Frontal cortex (tissue), 3 donors: ENCODE measurements at regions not wholly inside any gene's neighbourhood (a gene's known extent, or its start where the extent isn't known, plus 50 kb on each side); places are given as distances from the start of the nearest gene placed in this dataset.

Experiments used
- DNase-seq, 2 donors: peaks; one replicate each; pipeline ENCODE4 v3.0.0; 2012; ENCODE audit warnings: low spot score in 2 of 2
- FAIRE-seq: peaks from 2 replicates; lab custom pipeline; 2012; peaks lifted over from hg19 to GRCh38; lab: Jason Lieb, UNC
- donor health status: control.
- donor health status: control.
- donor health status: control.

DNA sequence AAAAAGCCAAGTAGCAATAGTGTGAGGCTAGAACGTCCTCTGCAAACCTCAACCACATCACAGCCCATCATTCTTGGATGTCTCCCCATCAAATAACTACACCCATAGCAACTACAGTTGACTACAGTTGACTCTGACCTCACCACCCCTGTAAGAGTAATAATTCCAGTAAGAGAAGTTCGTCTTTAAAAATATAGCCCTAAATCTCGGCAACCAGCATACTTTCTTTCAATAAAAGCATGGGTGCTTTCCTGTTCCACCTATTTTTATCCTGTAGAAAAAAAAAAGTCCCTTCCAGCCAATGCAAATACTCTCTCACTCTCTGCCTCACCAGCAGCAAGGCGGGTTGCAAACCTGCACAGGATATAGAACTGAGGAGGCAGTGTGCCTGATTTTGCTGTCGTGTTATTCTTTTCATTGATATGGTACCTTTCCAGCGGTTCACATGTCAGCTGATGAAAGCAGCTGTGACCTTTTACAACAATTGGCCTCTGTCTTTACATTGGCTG lies 187.5 kb upstream of the NFE2L3 start:
- DNase-seq, result no peak
- no peak for FAIRE-seq

DNA sequence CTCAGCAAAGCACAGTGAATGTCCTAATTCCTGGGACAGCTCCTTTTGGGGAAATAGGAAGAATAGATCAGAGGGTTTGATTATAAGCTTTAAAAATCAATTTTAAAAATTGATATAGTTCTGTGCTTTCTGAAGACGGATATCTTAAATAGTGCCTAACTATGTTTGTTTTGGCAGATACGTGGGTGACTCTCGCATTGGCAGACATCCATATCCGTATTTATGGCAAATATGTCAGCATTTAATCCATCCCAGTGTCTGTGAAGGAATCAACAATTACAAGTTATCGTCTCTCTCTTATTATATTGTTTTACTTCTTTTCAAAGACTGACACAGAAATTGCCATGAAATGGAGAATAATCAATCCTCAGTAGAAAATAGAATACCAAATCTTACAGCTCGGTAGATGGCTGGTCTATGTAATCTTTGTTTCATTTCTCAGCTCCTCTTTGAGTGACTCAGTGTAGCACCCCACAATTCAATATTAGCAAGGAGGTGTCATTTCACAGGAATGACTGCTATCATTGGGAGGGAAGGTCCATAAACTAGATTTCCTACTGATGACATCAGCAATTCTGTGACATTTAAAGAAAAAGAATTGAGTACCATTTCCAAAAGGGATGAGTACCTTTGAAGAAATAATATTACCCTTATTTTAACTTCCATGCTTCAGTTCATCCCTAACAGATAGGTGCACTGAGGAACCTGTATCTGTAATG lies 186.4 kb upstream of the NFE2L3 start:
- FAIRE-seq, result no peak
- no peak for DNase-seq

DNA sequence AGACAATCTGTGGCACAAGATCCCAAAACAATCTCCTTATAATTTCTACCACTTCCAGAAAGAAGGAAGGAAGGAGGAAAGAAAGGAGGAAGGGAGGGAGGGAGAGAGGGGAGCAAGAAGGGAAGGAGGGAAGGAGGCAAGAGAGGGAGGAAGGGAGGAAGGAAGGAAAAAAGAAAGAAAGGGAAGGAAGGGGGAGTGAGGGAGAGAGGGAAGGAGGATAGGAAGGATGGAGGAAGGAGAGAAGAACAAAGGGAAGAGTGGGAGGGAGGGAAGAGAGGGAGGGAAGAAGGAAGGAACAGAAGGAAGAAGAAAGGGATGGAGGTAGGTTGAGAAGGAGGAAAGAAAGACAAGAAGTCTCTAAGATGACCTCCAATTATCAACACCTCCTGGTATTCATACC lies 185.5 kb upstream of the NFE2L3 start:
- no peak for FAIRE-seq
- DNase-seq, result no peak

DNA sequence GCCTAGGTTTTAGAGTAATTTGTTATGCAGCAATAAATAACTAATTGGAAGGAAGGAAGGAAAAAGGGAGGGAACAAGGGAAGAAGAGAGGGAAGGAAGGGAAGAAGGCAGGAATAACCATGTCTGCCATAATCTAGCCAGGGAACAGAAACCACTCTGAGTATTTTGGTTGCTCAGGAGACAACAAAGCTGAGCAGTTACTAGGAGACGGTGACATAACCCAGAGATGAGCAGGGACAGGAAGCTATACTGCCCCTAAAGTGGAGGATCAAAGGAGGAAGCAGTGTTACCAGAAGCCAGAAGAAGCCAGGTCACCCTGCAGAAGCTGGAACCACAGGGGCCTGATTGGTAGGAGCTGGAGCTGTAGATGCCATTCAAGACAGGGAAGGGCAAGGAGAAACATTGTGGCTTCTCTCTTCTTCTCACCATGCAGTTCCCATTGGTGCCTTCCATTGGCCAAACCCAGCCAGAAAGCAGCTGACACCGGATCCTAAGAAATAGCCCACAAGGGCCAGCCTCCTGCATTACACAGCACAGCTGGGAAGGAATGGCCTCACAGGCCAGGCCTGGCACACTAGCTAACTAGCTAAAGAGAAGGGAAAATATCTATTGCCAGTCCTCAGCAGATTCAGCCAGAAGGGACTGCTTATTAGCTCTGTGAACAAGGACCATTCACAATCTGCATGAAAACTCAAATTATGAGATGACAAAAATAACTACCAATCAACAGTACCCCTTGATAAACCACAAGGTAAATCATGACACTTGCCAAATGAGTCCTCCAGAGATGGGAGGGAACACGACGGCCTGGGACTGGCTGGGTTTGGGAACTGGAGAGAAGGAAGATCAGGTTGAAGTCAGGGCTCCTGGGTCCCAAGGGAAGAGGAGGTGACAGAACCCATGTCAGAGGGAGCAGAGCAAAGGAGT lies 184.5 kb upstream of the NFE2L3 start:
- no peak for FAIRE-seq

DNA sequence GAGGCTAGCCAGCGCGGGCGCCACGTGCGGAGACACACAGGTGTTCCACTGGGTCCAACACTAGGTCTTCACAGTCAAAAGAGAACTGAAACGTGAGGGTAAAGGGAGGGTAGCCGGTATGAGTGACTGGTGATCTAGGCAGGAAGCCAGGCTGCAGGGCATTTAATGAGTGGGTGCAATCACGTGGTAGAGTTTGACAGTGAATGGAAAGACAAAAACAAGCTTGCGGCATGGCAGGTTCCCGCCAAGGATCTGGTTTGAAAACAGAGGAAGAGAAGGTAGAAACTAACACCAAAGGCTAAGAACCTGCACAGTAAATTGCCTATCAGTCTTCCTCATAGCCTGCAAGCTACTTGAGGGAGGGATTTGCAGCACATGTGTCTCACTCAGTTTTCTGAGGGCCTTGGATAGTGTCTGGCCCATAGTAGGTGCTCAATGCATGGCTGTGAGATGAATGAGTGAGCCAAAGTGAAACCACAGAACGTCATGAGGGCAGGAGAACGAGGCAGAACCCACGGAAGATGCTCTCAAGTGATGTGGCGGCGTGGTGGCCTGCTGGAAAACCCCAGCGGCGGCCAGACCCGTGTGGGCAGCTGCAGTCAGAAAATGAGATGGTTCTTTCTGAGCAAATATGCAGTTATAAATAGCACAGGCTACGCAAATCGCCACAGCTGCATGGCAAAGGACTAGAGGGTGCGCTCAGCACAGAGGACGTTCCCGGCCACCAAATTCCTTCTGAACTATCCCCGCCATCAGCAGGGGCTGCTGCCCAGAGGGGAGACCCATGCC lies 183.6 kb upstream of the NFE2L3 start:
- no peak for DNase-seq
- no peak for FAIRE-seq

More for the DNA sequence above, 184.5 kb upstream of the NFE2L3 start:
- DNase-seq, result no peak

DNA sequence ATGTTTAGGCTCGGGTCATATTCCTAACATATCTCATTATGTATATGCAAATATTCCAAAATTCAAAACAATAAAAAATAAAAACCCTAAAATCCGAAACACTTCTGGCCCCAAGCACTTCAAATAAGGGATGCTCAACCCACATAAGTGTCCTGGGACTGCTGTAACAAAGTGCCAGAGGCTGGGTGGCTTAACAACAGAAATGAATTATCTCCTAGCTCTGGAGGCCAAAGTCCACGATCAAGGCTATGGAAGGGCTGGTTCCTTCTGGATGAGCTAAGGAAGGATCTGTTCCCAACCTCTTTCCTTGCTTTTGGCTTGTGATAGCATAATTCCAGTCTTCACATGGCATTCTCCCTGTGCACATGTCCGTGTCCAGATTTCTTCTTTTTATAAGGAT lies 181.6 kb upstream of the NFE2L3 start:
- no peak for FAIRE-seq
- DNase-seq, result no peak

DNA sequence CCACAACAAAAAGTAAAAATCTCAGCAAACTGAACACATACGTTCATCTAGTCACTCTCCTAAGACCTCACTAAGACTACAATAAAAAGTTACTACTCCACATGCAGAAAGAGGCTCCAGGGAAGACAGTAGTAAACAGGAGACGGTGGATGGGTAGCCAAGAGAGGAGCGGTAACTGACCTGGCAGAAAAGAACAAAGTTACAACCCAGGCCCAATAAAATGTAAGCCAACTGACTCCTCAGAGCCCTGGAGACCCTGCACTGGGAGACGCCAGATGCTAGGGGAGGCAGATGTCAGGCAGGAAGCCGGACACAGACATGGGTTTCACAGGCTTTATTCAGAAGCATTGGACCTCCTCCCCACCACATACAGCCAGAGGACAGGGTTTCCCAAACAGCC lies 181.1 kb upstream of the NFE2L3 start:
- FAIRE-seq (no peak), DNase-seq (no peak)

DNA sequence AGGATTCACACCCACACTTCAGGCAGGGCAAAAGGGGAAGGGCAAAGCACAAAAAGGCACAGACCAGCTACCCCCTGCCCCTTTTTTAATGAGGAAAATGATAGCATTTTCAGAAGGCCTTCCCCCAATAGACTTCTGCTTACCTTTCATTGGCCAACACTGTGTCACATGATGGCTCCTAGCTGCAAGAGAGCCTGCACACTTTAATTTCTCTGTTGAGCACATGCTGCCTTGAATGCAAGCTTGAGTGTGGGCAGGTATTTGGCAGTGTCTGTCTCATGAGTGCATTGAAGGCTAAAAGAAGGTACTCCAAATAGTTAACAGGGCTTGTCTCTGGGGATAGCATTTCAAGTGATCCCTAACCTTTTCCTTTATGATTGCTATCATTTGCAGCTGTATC lies 175.4 kb upstream of the NFE2L3 start:
- FAIRE-seq (no peak), DNase-seq (no peak)

DNA sequence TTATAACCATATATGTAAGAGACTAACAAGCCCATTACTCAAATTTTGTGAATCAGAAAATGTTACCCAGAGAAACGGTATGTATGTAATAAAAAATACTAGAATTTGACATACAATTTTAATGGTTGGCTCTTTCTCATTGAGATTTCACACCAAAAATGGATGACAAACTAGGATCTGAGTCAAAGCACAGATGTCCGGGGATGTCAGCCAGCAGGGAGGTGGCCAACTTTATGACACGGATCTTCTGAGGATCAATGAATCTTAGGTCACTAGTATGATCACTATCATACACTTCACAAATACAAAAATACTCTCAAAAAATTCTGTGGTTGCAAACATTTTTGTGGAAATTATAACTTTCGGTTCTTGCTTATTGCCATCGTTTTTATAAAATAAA lies 173.5 kb upstream of the NFE2L3 start:
- FAIRE-seq (no peak), DNase-seq (no peak)

DNA sequence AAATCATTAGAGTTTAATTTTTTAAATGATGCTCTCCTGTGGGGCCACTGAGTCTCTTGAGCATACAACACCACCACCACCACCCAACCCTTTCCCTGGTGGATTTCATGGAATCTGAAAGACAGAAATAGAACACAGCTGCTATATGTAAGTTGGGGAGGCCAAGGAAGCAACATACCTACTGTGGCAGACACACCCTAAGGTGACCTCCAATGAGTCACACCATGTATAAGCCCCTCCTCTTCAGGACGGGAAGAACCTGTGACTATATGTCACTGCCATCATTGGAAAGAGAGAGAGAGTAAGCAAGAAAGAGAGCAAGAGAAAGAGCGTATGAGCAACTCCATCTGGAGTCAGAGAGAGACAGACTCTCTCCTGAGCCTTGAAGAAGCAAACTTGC lies 172.4 kb upstream of the NFE2L3 start:
- no peak for FAIRE-seq
- no peak for DNase-seq

DNA sequence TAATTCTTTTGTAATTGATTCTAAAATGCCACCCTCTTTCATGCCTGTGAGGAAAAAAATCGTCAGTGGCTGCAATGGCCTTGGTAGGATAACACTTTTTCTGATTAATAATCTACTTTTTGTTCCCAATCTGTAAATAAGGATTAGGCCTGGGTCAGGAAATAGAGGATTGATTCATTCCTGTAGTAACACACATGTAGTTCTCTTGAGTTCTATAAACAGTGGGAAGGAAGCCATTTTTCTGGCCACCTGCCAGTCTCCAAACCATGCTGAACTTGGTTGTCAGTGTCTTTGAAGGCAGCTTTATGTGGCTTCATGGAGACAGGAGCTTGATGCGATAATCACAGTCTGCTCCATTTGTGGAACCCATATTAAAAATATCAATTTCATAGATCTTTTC lies 169.3 kb upstream of the NFE2L3 start:
- no peak for DNase-seq
- FAIRE-seq, result no peak

DNA sequence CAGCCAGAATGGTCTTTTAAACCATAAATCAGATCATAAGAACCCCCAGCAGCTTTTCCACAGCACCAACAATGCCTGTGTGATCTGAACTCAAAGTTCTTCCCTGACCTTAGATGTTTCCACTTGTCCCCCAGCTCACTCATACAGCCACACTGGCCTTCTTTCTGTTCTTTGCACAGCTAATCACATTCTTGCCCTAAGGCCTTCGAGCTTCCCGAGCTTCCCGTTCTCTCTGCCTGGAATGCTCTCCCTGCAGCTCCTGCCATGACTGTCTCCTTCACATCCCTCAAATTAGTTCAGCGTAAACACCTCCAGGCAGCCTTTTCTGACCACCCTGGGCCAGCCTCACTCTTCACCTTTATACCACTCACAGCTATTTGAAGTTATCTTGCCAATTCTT lies 166.8 kb upstream of the NFE2L3 start:
- DNase-seq, result no peak
- FAIRE-seq, result no peak

DNA sequence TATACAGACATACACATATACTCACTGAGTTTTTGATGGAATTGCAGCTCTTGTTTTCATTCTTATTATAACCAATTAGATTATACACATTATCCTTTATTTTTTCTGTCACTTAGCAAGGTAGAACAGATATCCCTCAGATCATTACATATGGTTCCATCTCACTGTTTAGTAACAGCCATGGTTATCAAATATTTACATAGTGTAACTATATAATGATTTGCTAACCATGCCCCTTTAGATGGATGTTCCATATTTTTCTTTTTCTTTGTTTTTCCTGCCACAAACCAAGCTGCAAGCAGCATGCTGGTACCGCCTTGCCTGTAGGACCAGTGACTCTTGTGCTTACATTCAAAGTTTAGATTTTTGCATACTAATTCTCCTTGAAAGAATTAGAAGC lies 163.4 kb upstream of the NFE2L3 start:
- FAIRE-seq (no peak), DNase-seq (no peak)

DNA sequence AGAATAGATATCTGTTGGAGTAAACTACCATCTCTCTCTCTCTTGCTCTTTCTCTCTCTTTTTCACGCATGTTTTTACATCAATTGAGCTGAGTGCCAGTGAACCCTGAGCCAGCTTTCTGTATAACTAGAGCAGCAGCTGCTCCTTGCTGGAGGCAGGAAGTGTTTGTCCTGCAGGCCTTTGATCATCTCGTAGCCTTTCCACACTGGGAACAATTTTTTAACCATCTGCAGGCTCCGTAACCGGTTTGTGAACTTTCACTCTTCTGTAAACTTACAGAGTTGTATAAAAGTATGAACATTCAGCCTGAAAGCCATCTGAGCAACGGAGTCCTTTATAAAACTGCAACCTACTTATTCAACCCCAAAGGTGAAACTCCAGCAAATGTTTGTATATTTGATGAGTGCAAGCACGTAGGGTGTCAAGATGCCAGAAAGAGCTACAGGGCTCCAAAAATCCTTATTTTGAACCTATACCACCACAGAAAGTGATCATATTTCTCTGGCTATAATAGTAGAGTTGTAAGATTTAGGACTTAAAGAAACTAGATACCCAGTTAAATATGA lies 162.8 kb upstream of the NFE2L3 start:
- FAIRE-seq (no peak), DNase-seq (no peak)

DNA sequence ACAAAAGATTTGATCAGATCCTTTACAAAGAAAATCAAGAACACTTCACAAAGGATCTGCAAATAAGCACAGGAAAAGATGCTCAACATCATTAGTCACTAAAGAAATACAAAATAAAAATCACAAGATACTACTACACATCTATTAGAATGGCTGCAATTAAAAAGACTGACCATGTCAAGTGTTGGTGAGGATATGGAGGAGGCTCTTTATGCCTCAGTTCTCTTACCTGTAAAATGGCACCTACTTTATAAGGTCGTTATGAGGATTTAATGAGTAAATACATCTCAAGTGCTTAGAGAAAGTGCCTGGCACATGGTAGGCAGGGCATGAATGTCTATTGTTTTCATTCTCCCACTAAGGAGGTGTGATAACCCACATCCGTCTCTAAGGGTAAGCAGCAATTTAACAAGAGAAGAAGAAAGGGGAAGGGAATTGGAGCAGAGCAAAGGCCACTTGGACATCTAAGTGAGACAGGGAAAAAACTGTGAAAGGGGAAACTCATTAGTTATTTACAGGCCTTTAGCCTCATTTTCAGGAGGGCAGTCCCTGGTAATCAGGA lies 157.5 kb upstream of the NFE2L3 start:
- FAIRE-seq, result no peak
- DNase-seq, result no peak

DNA sequence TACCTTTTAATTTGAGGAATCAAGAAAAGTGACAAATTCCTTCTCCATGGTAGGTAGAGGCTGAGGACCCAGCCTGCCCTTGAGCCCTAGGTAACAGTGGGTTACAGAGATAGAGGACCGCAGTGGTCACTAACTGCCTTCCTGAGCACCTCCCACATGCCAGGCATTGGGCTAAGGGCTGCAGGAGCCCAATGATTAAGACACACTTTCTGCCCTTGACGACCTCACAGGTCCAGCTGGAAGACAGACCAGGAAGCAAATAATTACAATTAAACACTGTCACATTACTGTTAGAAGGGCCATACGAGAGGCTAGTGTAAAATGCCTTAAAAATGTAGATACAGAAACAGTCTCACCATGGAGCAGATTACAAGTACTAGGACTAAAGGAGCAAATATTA lies 156.8 kb upstream of the NFE2L3 start:
- DNase-seq (no peak), FAIRE-seq (no peak)

DNA sequence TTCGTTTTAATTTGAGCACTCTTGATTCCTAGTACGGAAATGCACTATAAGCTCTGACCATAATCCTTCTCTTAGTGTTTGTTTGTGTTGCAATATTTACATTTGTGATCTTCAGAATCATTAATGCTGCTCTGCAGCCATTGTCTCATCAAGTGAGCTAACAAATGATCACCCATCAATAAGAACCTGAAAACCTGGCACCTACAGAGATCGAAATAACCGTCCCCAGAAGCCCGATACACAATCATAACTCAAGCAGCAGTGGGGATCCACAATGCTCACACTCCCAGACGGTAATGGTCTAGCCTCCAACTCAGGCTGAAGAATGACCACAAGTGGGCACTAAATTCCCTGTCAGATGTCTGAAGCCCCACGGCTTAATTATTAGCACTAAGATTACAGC lies 156.0 kb upstream of the NFE2L3 start:
- DNase-seq, result no peak
- no peak for FAIRE-seq

DNA sequence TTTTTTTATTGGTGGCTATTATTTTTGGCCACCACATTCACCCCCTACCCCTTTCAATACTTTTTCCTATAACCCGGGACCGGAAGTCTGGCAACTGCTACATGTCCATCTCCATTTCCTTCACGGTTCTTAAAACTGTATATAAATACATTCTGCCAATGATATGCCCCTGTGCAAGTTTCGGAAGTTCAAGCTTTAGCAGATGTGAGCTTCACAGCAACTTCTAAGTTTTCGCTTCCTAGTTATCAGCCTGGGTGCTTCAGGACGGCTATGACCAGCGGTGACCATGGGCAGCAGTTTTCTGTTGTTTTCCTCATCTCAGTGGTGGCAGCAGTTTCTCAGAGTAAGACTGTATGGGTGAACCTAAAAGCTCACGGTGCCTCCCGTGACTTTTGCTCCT lies 153.5 kb upstream of the NFE2L3 start:
- DNase-seq (no peak), FAIRE-seq (no peak)

DNA sequence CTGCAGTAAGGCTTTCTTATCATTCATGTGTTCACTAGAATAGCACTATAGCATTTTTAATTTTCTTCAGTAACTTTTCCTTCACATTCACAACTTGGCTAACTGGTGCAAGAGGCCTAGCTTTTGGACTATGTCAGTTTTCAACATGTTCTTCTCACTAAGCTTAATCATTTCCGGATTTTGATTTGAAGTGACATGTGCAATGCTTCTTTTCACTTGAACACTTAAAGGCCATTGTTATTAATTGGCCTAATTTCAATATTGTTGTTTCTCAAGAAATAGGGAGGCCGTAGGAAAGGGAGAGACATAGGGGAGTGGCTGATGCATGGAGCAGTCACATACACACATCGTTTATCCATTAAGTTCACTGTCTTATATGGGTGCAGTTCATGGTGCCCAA lies 151.2 kb upstream of the NFE2L3 start:
- DNase-seq (no peak), FAIRE-seq (no peak)
